GM23338 (cell line): ENCODE measurements at regions not wholly inside any gene's neighbourhood (a gene's known extent, or its start where the extent isn't known, plus 50 kb on each side); places are given as distances from the start of the nearest gene placed in this dataset.

Experiments used
- ATAC-seq: fragments of 200-7000 bp; cut with Tn5 transposase; 3 replicates; pipeline ENCODE4 v1.9.1; 2020
- DNase-seq: peaks from one replicate; pipeline ENCODE4 v3.0.0-alpha.2; 2015; ENCODE audit warnings: low spot score
- H2AFZ ChIP-seq: fragments of 200-600 bp; sonication (generic); 2 replicates; pipeline ENCODE4 v1.8.0; 2016; ENCODE audit warnings: antibody characterized with exemption, mild to moderate bottlenecking, moderate library complexity
- H3F3A ChIP-seq: fragments of 200-600 bp; sonication (generic); replicated peaks from 2 replicates; pipeline ENCODE4 v1.8.0; 2017; ENCODE audit warnings: antibody characterized with exemption, mixed run types, low read depth
- H3K27ac ChIP-seq: fragments of 200-600 bp; sonication (generic); 2 replicates; pipeline ENCODE4 v1.6.1; 2016; ENCODE audit warnings: low read depth
- H3K27me3 ChIP-seq: fragments of 200-600 bp; sonication (generic); 2 replicates; pipeline ENCODE4 v1.8.0; 2016; ENCODE audit warnings: mild to moderate bottlenecking, mixed run types, moderate library complexity; ENCODE audit not compliant: insufficient read depth
- H3K36me3 ChIP-seq: fragments of 200-600 bp; sonication (generic); 2 replicates; pipeline ENCODE4 v1.8.0; 2016; ENCODE audit warnings: mild to moderate bottlenecking; ENCODE audit not compliant: insufficient read depth
- H3K4me1 ChIP-seq: fragments of 200-600 bp; sonication (generic); 2 replicates; pipeline ENCODE4 v1.8.0; 2016; ENCODE audit warnings: mild to moderate bottlenecking, moderate library complexity; ENCODE audit not compliant: insufficient read depth
- H3K4me2 ChIP-seq: fragments of 200-600 bp; sonication (generic); 2 replicates; pipeline ENCODE4 v1.7.1; 2017; ENCODE audit warnings: mixed run types
- H3K4me3 ChIP-seq: fragments of 200-600 bp; sonication (generic); 2 replicates; pipeline ENCODE4 v1.6.1; 2016; ENCODE audit warnings: mixed run types
- H3K79me2 ChIP-seq: fragments of 200-600 bp; sonication (generic); replicated peaks from 2 replicates; pipeline ENCODE4 v1.8.0; 2017; ENCODE audit warnings: mild to moderate bottlenecking; ENCODE audit not compliant: insufficient read depth
- H3K9me2 ChIP-seq: fragments of 200-600 bp; sonication (generic); 2 replicates; pipeline ENCODE4 v1.8.0; 2017; ENCODE audit not compliant: insufficient read depth
- H4K20me1 ChIP-seq: fragments of 200-600 bp; sonication (generic); replicated peaks from 2 replicates; pipeline ENCODE4 v1.8.0; 2017; ENCODE audit warnings: mild to moderate bottlenecking; ENCODE audit not compliant: insufficient read depth
- H3K27ac Mint-ChIP-seq: 2 replicates; pipeline ENCODE4 v1.8.0; 2020; ENCODE audit warnings: inconsistent platforms, mild to moderate bottlenecking, moderate library complexity, mixed read lengths
- H3K27me3 Mint-ChIP-seq: 3 replicates; pipeline ENCODE4 v1.8.0; 2022; ENCODE audit warnings: low read depth, mild to moderate bottlenecking, moderate library complexity, mixed read lengths, inconsistent platforms; ENCODE audit not compliant: insufficient read depth, poor library complexity
- H3K36me3 Mint-ChIP-seq: 3 replicates; pipeline ENCODE4 v1.8.0; 2021; ENCODE audit warnings: low read depth, mild to moderate bottlenecking, inconsistent platforms, moderate library complexity, mixed read lengths
- H3K4me1 Mint-ChIP-seq: 3 replicates; pipeline ENCODE4 v1.8.0; 2020; ENCODE audit warnings: mild to moderate bottlenecking, inconsistent platforms, mixed read lengths
- H3K4me3 Mint-ChIP-seq: 3 replicates; pipeline ENCODE4 v1.8.0; 2021; ENCODE audit warnings: moderate library complexity, mild to moderate bottlenecking, inconsistent platforms, mixed read lengths
- H3K9me3 Mint-ChIP-seq: 3 replicates; pipeline ENCODE4 v1.8.0; 2020; ENCODE audit warnings: moderate library complexity, mild to moderate bottlenecking, inconsistent platforms, mixed read lengths
- CREB1 ChIP-seq: fragments of 250-450 bp; sonication (Bioruptor Pico); IDR thresholded peaks from 2 replicates; pipeline ENCODE4 v1.5.0; 2020; ENCODE audit warnings: low read depth, mild to moderate bottlenecking, moderate library complexity
- EZH2 ChIP-seq: fragments of 200-600 bp; sonication (generic); IDR thresholded peaks from one replicate; pipeline ENCODE4 v1.8.0; 2017; ENCODE audit warnings: antibody characterized with exemption, mild to moderate bottlenecking, low read depth; ENCODE audit not compliant: unreplicated experiment
- EZH2phosphoT487 ChIP-seq: fragments of 200-600 bp; sonication (generic); IDR thresholded peaks from one replicate; pipeline ENCODE4 v1.8.1; 2018; ENCODE audit warnings: antibody characterized with exemption; ENCODE audit not compliant: unreplicated experiment
- POLR2AphosphoS5 ChIP-seq: IDR thresholded peaks from 2 replicates; pipeline ENCODE4 v1.6.1; 2016; ENCODE audit warnings: antibody characterized with exemption, low read depth
- STAT1 ChIP-seq: IDR thresholded peaks from one replicate; pipeline ENCODE4 v1.6.1; 2016; ENCODE audit warnings: antibody characterized with exemption; ENCODE audit not compliant: unreplicated experiment
- ZNF114 ChIP-seq: fragments of 250-450 bp; sonication (Bioruptor Pico); IDR thresholded peaks from 2 replicates; pipeline ENCODE4 v1.5.0; 2020; ENCODE audit warnings: mild to moderate bottlenecking, moderate library complexity
- TF ChIP-seq, protein P1 (sequence below): IDR thresholded peaks from 2 replicates; pipeline ENCODE4 v1.6.1; 2016; ENCODE audit warnings: antibody characterized with exemption
- TF ChIP-seq, protein P2 (sequence below): IDR thresholded peaks from one replicate; pipeline ENCODE4 v1.6.1; 2018; ENCODE audit warnings: antibody characterized with exemption; ENCODE audit not compliant: unreplicated experiment

DNA sequence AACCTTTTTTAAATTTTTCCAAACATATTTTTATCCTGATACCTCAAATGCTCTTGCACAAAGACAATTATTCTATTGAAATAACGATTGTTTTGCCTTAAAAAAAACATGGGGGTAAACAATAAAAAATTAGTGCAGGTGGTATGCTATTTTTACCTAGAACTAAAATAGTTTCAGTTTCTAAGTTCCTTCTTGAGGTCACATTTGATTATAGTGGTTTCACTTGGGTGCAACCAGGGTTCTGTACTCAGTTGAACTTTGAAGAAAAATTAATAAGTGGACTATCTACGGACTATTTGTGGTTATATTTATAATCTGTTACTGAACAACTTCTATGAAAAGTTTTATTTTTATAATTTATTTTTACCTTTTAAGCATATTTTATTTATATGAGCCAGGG lies 387.1 kb upstream of the IZUMO3 start (continued):
- TF ChIP-seq, protein P1, sequence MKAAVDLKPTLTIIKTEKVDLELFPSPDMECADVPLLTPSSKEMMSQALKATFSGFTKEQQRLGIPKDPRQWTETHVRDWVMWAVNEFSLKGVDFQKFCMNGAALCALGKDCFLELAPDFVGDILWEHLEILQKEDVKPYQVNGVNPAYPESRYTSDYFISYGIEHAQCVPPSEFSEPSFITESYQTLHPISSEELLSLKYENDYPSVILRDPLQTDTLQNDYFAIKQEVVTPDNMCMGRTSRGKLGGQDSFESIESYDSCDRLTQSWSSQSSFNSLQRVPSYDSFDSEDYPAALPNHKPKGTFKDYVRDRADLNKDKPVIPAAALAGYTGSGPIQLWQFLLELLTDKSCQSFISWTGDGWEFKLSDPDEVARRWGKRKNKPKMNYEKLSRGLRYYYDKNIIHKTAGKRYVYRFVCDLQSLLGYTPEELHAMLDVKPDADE: no peak
- TF ChIP-seq STAT1: no peak
- TF ChIP-seq ZNF114 (CRISPR knock-in tag): no peak
- TF ChIP-seq POLR2AphosphoS5: no peak
- no peak for TF ChIP-seq EZH2

DNA sequence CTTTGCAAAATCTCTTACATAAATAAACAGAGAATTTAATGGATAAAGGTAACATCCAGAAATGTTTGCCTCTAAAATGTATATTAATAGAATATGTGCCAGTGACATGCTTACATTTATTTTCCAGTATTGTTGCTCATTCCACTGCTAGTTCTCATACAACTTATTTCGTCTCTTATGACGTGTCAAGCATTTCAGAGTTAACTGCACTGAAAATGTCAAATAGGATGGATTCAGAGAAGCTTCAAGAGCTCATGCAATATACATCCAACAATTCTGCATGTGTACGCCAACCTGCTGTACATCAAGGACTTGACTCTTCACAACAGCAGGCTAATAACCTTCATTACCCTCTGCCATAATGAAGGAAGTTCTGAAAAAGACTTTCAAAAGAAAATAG lies 386.2 kb upstream of the IZUMO3 start:
- Histone ChIP-seq H3K27me3 (no peaks in the 10 kb centered on the region), H3K27ac (no peak overlapping the region), H3K4me3 (no peak overlapping the region), H3K9me2 (no peaks in the 10 kb centered on the region), H3F3A (no peaks in the 10 kb centered on the region), H3K79me2 (no peaks in the 10 kb centered on the region), H4K20me1 (no peaks in the 10 kb centered on the region), H2AFZ (no peak overlapping the region), H3K36me3 (no peaks in the 10 kb centered on the region), H3K4me2 (no peak overlapping the region), H3K4me1 (no peaks in the 10 kb centered on the region; the same call in 1 of the 2 replicates)
- H3K27ac Mint-ChIP-seq: no peak overlapping the region
- ATAC-seq (no peak), DNase-seq (no peak)
- H3K4me3 Mint-ChIP-seq: no peak overlapping the region
- TF ChIP-seq EZH2phosphoT487: no peak
- TF ChIP-seq, protein P1: no peak
- TF ChIP-seq, protein P2, sequence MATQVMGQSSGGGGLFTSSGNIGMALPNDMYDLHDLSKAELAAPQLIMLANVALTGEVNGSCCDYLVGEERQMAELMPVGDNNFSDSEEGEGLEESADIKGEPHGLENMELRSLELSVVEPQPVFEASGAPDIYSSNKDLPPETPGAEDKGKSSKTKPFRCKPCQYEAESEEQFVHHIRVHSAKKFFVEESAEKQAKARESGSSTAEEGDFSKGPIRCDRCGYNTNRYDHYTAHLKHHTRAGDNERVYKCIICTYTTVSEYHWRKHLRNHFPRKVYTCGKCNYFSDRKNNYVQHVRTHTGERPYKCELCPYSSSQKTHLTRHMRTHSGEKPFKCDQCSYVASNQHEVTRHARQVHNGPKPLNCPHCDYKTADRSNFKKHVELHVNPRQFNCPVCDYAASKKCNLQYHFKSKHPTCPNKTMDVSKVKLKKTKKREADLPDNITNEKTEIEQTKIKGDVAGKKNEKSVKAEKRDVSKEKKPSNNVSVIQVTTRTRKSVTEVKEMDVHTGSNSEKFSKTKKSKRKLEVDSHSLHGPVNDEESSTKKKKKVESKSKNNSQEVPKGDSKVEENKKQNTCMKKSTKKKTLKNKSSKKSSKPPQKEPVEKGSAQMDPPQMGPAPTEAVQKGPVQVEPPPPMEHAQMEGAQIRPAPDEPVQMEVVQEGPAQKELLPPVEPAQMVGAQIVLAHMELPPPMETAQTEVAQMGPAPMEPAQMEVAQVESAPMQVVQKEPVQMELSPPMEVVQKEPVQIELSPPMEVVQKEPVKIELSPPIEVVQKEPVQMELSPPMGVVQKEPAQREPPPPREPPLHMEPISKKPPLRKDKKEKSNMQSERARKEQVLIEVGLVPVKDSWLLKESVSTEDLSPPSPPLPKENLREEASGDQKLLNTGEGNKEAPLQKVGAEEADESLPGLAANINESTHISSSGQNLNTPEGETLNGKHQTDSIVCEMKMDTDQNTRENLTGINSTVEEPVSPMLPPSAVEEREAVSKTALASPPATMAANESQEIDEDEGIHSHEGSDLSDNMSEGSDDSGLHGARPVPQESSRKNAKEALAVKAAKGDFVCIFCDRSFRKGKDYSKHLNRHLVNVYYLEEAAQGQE: no peak
- TF ChIP-seq ZNF114 (CRISPR knock-in tag): no peak
- TF ChIP-seq EZH2: no peak
- TF ChIP-seq CREB1 (CRISPR knock-in tag): no peak
- H3K27me3 Mint-ChIP-seq: no peaks in the 10 kb centered on the region
- no peaks in the 10 kb centered on the region for H3K36me3 Mint-ChIP-seq
- peaks cover 5% of the 10 kb centered on the region; the same call in 2 of the 3 replicates for H3K4me1 Mint-ChIP-seq
- no peaks in the 10 kb centered on the region for H3K9me3 Mint-ChIP-seq
